Hypothalamus (tissue), 51 donors: ENCODE measurements at regions not wholly inside any gene's neighbourhood (a gene's known extent, or its start where the extent isn't known, plus 50 kb on each side); places are given as distances from the start of the nearest gene placed in this dataset.
"Not testable (repeated sequence)": the region's sequence is repeated elsewhere in the genome, so short reads cannot be mapped to it uniquely, and the experiment has no call there.

Source experiments
- DNase-seq, 51 donors: peaks; one replicate each; lab custom pipeline; 2025; lab: John Stamatoyannopoulos, UW

DNA sequence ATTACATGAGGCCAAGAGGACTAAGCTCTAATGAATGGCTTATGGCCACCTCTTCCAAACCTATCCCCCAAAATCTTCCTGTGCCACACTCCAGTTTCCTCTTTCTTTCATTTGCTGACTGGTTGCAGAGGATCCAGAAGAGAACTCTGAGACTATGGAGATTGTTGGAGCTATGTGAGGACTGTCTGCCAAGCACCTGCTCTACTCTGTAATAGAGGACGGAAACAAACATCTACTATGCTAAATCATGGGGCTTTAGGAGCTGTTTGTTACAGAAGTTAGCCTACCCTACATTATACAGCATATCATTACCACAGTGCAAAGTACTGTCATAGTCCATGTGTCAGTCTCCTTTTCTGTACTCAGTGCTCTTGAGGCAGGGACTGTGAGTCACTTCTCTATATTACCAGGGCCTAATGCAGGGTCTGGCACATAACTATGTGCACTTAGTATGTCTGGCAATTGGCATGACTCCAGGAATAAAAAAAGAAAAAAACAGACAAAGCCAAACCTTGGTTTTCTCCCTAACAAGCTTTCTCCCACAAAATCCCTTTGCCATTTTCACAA, 95.1 kb downstream of the RPAP3 start:
- no peak for DNase-seq

- DNase-seq: no peak
Observed at GRCh38 chr12:47609806-47610205, 96.0 kb downstream of the RPAP3 start.

DNA sequence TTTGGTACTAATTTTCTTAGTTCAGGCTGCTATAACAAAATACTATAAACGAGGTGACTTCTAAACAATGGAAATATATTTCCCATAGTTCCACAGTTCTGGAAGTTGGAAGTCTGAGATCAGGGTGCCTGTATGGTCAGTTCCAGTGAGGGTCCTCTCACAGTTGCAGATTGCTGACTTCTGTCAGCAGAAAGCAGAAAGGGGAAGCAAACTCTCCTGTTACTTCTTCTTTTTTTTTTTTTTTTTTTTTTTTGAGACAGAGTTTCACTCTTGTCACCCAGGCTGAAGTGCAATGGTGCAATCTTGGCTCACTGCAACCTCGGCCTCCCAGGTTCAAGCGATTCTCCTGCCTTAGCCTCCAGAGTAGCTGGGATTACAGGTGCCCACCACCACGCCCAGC, 97.2 kb downstream of the RPAP3 start:
- DNase-seq: not testable (repeated sequence)

- DNase-seq: no peak
Observed at GRCh38 chr12:47604221-47604873, 101.5 kb downstream of the RPAP3 start.

DNA sequence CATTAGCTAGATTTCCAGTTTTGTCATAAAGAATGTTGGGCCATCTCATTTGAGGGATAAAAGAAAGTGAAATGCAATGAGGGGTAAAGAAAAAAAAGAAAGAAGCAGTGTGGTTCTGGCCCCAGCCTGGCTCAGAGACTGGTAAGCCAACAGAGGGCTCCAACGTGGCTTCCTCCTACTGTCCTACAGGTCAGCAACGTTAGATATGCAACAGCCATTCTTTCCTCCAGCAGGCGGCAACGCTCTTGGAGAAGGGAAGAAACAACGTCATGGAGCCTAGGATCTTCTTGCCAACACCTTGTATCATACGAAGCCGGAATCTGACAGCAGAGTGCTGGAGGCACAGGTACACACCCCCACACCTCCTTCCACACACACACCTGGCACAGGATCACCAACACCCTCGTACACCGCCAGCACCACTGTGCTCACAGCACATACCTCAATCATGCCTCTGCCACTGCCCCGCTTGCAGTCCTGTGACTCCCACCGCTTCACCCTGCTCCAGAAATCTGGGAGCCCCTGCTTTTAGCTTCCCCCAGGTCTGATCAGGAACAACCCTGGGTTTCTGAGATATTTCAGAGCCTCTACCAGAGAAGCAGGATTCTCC, 102.8 kb downstream of the RPAP3 start:
- no peak for DNase-seq

DNA sequence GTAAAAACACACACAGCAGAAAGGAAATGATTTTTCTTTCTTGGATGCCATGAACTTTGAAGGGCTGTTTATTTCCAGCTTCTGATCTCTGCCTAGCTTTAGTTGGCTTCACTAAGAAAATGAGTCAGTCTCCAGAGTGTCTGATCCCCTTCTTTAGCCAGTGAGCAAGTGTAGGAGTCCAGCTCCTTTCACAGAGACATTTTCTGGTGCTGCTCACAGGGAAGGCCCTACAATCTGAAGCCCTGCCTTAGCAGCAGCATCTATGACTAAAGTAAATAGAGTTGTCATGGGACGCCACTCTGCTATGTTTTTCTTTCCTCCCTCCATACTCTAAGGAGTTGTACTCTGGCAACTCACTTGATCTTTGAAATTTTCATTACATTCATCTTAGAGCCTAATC, 103.5 kb downstream of the RPAP3 start:
- no peak for DNase-seq

DNA sequence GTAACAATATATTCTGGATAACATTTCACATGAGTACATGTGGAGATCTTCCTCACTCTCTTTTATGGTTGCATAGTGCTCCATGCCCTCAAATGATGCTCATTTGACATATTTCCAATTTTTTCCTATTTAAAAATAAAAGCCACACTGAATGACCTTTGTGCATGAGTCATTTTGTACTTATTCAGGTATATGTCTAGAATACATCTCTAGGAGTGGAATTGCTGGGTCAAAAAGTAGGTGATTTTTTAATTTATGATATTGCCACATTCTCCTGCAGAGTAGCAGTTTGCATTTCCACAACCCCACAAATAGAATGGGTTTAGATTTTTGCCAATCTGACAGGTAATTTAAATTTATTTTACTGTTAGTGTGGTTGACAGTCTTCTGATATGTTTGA, 104.8 kb downstream of the RPAP3 start:
- no peak for DNase-seq

DNA sequence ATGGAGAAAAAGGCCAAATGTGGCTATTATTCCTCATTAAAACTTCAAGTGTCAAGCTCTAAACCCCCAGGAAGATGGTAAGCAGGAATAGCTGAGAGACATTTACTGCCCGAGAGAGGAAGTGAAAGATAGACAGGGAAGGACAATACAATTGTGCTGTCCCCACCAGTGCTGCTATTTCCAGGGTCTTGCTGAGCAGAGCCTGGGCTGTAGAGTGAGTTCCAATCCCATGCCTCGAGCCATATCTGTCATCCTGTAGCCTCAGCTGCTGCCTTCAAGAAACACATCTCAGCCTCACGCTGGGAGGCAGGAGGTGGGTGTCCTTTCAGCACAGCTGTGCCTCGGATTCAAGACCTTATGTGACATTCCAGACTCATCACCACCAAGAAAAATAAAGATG, 114.0 kb downstream of the RPAP3 start:
- peak in 5 of 51 donors; percentile 1 to 12 (median 7) for DNase-seq

DNA sequence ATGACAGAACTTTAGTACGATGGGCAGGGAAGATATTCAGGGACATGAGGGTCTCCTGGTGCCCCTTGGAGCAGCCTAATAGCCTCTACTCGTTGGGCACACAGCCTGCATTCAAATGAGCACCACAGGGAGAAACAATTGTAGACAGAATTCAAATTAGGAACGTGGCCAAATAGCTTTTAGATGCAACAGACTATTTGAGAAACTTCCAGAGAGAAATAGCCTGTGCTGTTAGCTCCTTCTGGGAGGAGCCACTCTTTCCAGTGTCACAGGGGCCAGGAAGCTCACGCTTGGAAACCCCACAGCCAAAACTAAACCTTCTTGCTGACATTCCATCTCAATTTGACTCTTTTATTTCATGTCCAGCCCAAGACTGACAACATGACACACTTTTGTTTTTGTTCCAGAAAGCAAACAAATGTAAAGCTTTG, 114.5 kb downstream of the RPAP3 start:
- DNase-seq: no peak

DNA sequence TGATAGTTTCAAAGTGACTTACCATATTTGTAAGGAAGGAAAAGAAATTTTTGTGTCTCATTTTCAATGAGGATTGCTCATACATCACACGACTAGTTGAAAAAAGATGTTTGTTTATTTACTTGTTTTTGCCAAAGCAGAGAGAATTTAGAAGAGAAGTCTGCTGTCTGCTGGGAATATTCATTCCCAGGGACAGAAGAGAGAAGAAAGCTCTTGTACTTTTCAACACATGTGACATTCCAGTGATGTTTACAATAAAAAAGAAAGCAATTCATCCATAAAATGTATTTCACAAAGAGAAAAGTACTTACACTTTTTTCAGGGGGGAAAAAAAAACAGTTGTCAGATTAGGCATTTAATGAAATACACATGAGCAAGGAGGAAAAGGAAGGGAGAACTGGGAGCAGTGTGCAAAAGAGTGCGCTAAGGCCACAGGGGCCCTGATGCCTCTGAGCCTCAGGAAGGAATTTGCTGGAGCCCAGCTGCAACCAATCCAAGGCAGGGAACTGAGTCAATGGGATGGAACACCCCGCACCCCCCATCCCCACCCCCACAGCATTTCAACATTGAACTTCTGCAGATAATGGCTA, 115.0 kb downstream of the RPAP3 start:
- DNase-seq: no peak

- no peak for DNase-seq
Observed at GRCh38 chr12:47586952-47587669, 118.7 kb downstream of the RPAP3 start.

DNA sequence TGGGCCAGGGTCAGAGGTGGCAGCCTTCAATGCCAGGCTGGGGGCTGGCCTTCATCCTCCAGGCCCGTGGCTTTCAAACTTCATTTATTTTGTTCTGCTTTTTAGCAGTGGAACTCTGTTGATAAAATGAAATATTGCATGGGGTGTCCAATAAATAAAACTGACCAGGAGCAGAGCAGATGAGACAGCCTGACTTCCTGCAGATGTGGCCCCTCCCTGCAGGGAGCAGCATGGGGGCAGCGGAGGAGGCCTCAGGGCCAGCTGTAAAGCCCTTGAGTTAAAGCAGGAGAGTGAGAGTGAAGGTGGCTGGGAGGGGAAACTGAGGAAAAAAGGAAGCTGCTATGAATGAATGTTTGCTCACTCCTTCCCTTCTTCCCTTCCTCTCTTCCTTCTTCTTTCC, 120.3 kb downstream of the RPAP3 start:
- no peak for DNase-seq

DNA sequence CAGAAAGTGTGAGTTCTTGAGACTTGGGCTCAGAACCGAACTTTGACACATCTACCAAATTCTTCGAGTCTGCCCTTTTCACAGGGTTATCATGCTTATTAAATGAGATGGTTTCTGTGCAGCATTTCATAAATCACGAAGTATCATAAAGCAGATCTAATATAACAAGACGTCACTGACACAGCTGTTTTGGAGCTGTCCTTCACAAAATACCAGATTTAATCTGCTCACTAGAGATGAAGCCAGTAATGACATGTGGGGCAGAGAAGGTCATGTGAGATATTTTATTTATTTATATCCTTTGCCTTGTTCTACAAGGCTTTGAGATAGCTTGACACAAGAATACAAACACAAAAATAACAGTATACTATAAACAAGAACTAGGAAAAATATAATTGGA, 127.0 kb downstream of the RPAP3 start:
- DNase-seq: no peak

DNA sequence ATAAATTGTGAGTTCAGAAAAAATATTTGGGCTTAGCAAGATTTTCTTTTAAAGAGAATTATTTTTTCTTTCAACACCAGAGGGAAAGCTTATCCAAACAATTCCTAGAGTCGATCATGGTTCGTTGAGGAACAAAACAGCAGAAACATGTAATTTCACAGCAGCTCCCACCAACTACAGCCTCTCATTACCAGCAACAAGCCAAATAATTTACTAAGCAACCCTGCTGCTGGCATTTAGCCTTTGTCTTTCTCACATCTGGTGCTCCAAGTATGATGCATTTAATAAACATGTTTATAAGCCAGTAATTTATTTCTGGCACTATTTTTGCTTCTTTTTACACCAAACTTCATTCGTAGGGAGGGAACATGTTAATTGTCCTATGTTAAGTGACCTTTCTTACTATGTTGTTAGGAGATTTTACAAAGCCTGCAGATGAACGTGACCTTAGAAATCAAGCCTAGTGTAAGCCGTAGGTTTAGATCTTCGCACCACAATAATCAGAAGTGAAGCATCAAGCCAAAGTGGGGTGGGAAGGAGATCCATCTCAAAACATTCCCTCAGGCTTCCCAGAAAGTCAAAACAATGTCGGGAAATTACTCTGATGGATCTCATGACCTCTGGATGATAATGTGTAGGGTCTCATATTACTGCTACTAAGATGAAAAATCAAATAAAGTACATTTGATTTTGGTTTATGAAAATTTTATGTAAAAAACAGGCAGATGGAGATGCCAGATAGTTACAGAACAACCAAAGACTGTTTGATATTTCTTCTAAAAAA, 128.4 kb downstream of the RPAP3 start:
- DNase-seq: no peak

DNA sequence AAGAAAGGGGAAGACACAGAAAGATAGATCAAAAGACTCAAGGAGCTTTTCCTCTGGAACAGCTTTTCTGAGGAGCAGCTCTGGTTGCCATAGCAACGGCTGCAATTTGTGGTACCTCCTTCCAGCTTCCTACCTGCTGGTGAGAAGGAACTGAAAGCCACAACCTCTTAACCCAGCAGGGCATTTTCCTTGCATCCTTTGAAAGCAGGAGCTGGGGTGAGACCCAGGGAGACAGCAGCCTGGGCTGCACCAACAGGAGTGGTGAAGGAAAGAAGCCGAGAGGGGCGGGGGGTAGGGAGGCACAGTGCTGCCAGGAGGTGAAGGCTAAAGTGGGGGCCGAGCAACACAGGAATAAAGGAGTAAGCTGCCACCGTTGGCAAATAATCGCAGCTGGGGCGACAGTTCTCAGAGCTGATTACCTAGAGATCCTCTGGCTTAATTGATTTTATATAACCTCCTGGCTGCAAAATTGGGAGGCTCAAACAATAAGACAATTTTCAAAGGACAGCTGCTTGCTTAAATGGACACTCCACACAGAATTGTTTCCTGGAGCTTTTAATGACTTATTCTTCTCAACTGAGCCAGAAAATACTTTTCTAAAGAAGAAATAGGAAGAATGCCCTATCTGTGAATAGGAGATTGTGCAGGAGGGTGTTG, 129.4 kb downstream of the RPAP3 start:
- DNase-seq: peak in 18 of 51 donors; percentile 10 to 67 (median 37)

DNA sequence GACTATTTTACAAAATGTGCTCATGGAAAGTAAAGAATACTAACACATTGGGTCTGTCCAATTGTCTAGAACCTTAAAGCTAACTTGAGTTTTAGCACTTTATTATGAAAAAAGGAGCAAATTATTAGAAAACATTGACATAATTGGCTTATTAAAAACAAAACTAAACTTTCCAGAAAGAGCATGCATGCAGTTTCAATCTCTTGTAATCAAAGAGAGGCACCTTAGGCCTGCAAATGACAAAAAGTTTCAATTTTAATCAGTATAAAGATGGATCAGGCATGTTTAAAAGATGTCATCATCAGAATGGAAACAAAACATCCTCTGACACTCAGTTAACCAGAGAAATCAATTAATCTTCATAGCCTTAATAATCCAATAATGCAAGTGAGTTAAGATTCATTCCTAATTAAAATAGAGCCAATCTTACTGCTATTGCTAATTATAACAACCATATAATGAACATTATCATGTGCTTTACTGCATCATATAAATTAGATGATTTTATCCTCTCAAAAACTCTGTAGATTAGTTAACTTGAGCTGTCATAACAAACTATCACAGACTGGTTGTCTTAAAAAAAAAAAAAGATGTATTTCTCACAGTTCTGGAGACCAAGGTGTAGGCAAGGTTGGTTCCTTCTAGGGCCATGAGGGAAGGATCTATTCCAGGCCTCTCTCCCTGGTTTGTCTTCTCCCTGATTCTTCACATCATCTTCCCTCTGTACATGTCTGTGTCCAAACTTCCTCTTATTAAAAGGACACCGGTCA, 131.4 kb downstream of the RPAP3 start:
- DNase-seq: no peak

DNA sequence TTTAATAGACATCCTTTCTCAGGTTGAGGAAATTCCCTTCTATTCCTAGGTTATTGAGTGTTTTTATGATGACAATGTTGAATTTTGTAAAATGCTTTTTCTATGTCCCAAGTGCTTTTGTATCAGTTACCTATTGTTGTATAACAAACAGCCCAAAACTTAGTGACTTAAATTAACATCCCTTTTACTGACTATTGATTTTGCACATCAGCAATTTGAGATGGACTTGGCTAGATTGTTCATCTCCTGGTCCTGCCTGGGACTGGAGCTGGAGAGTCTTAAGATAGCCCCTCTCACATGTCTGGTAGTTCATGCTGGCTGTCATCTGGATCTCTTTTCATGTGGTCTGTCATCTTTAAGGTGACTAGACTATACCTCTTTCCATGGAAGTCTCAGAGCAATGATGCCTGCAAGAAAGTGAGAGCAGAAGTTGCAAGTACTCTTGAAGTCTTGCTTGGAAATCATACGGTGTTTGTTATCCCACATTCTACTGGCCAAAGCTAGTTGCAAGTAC, 132.6 kb downstream of the RPAP3 start:
- no peak for DNase-seq

- DNase-seq: no peak
Observed at GRCh38 chr12:47570151-47570550, 135.7 kb downstream of the RPAP3 start.

DNA sequence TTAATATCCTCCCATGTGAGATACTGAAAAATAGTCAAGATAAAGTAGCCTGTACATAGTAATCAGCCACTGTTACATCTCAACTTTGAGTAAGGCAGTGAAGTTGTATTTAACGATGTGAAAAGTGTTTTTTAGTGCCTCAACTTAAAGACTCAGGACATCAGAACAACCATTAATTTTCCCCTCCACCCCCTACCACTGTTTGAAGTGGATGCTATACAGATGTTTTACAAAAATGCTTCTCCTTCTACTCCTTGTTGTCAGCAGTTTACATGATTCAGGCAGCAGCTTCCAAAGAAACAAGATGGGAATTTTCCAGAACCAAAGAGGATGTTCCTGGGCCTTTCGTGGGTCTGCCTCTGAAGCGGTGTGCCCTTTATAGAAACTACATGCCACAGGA, 143.6 kb downstream of the RPAP3 start:
- DNase-seq: no peak
